Heart left ventricle (tissue), 13 donors: ENCODE measurements at regions not wholly inside any gene's neighbourhood (a gene's known extent, or its start where the extent isn't known, plus 50 kb on each side); places are given as distances from the start of the nearest gene placed in this dataset.

Experiments
- CTCF ChIP-seq, 12 donors: fragments of 200-600 bp; sonication (generic) in 4 of 12; IDR thresholded peaks; one replicate each; pipeline versions ENCODE4 v1.5.0 to v1.8.0; 2018 to 2022; ENCODE audit warnings: antibody characterized with exemption in 12 of 12, mild to moderate bottlenecking in 5 of 12
- POLR2A ChIP-seq, 2 donors: fragments of 450-650 bp; IDR thresholded peaks; one replicate each; pipeline ENCODE4 v1.6.1; 2017; ENCODE audit warnings: antibody characterized with exemption in 2 of 2, mild to moderate bottlenecking in 2 of 2, moderate library complexity in 2 of 2
- donor health status: ischemic (EF 13 %, LVEDD 7.1; RV severe dilation, severe dysfunction).
- donor health status: DM: no; HTN: yes; CAD: no.
- donor health status: DM: no; HTN: no; CAD: no.
- donor health status: ischemic (EF 25% LVEDD 6.9; RV normal size, moderate dysfunction).
- donor health status: ischemic (EF 25% LVEDD 5.7; RV mildly dilated, moderate dysfunction).
- donor health status: ischemic (EF 35%, LVEDD 5.7; RV mildly dilated, moderate dysfunction).
- donor health status: nonischemic (EF 11% LVEDD 7.7; RV severe dilation, severe dysfunction).
- donor health status: DM: yes; HTN: yes; CAD: no.
- donor health status: PGD.
- donor health status: ischemic (EF 29% LVEDD 5.4; RV normal size, mild dysfunction).
- donor health status: nonischemic (EF 23%, LVEDD 6.1; RV moderate dilation, normal function).

GRCh38 chr10:64558094-64558835, 1037.1 kb downstream of the REEP3 start:
- TF ChIP-seq CTCF (IDR thresholded peaks at IDR 0.05) (no peak), POLR2A (IDR thresholded peaks at IDR 0.05) (no peak)
